Activated CD4-positive, alpha-beta T cell treated with anti-CD3 and anti-CD28 coated beads for 36 hours (primary cell): ENCODE measurements at regions not wholly inside any gene's neighbourhood (a gene's known extent, or its start where the extent isn't known, plus 50 kb on each side); places are given as distances from the start of the nearest gene placed in this dataset.

Experiments
- ATAC-seq: fragments of 200-7000 bp; cut with Tn5 transposase; one replicate; pipeline ENCODE4 v1.10.0; 2021; ENCODE audit warnings: mild to moderate bottlenecking, moderate library complexity
- CTCF ChIA-PET: fragments of 350-600 bp; sonication (Branson Sonifier 250); formaldehyde crosslinking; loops from one replicate; lab custom pipeline; 2021; ENCODE audit warnings: antibody characterized with exemption; lab: Charles Lee
- POLR2A ChIA-PET: fragments of 350-600 bp; sonication (Branson Sonifier 250); formaldehyde crosslinking; loops from one replicate; lab custom pipeline; 2021; ENCODE audit warnings: antibody characterized with exemption, inconsistent platforms; lab: Charles Lee
- DNase-seq: peaks from one replicate; pipeline ENCODE4 v3.0.0-alpha.2; 2020
- H3K27ac Mint-ChIP-seq: one replicate; pipeline ENCODE4 v1.8.0; 2021; ENCODE audit warnings: mixed read lengths
- H3K27me3 Mint-ChIP-seq: one replicate; pipeline ENCODE4 v1.8.0; 2021; ENCODE audit warnings: mixed read lengths
- H3K36me3 Mint-ChIP-seq: one replicate; pipeline ENCODE4 v1.8.0; 2021; ENCODE audit warnings: low read depth, mixed read lengths
- H3K4me1 Mint-ChIP-seq: one replicate; pipeline ENCODE4 v1.8.0; 2021; ENCODE audit warnings: mixed read lengths
- H3K4me3 Mint-ChIP-seq: one replicate; pipeline ENCODE4 v1.8.0; 2021; ENCODE audit warnings: mild to moderate bottlenecking, moderate library complexity, mixed read lengths
- H3K9me3 Mint-ChIP-seq: one replicate; pipeline ENCODE4 v1.8.0; 2021; ENCODE audit warnings: low read depth, mixed read lengths
- intact Hi-C, 2 experiments: fragments of 100-400 bp; cut with DNase I in 1 of 2; cut with micrococcal nuclease in 1 of 2; formaldehyde crosslinking; loops; one replicate each; pipeline versions ENCODE4 v1.14.2 to v1.15.1; 2022 to 2024; cut with DNase I, micrococcal nuclease

DNA sequence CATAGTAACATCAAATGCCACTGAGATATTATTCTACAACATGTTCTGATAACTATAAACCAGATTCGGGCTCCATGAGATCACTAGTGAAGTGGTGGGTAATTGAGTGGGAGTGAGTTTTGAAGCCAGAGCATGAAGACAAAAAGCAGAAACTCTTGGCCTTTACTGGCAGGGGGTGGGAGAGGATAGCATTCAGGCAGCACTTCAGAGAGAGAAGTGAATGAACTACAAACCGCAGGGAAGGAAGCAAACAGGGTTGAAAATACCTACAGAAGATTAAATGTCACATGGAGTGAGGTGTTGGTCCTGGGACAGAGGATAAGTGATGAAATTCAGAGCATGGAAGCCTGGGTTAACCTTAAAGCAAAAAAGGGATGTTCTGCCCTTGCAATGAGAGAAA lies 250.0 kb downstream of the EPM2A start:
- H3K27me3 Mint-ChIP-seq: peaks cover 2% of the 10 kb centered on the region
- no peaks in the 10 kb centered on the region for H3K4me1 Mint-ChIP-seq
- H3K4me3 Mint-ChIP-seq: no peak overlapping the region
- POLR2A ChIA-PET: no interaction called here
- intact Hi-C loops: no loop called here
- H3K36me3 Mint-ChIP-seq: no peaks in the 10 kb centered on the region
- peaks cover 14% of the 10 kb centered on the region for H3K9me3 Mint-ChIP-seq
- CTCF ChIA-PET: no interaction called here
- DNase-seq (no peak), ATAC-seq (no peak)
- H3K27ac Mint-ChIP-seq: no peak overlapping the region

DNA sequence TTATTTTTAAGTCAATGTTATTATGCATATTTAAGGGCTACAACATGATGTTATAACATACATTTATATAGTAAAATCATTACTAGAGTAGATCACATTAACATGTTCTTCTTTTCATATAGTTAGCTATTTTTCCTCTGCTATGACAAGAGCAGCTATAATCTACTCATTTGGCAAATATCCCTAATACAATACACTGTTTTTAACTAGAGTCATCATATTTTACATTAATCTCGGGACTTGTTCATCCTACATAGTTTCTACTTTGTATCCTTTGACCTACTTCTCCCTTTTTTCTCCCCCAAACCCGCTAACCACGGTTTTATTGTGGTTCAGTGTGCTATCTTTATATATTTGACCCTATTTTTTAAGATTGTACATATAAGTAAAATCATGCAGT lies 249.0 kb downstream of the EPM2A start:
- Mint-ChIP-seq H3K9me3 (peaks cover 15% of the 10 kb centered on the region), H3K27me3 (peaks cover 2% of the 10 kb centered on the region), H3K4me1 (no peaks in the 10 kb centered on the region), H3K36me3 (no peaks in the 10 kb centered on the region), H3K27ac (no peak overlapping the region), H3K4me3 (no peak overlapping the region)
- ATAC-seq: no peak
- ChIA-PET POLR2A (no interaction called here), CTCF (no interaction called here)
- no peak for DNase-seq
- intact Hi-C loops: no loop called here

DNA sequence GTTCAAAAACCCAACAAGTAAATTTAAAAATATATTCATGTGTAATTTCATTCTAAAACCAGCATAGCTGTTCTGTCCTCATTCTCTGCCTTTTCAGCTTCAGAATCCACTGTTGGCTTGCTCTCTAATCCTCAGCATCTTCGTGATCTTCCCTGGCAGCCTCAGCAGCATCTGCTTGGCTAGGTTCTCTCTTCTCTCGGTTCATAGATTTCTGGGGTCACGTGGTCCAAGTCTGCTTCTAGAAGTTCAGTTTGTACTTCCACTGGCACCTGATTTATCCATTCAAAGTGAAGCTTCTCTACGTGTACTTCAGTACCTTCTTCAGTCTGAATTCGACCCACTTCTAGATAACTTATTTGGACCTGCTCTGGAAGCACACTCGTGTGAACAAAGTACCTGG lies 245.7 kb downstream of the EPM2A start:
- CTCF ChIA-PET: no interaction called here
- ATAC-seq: no peak
- H3K27me3 Mint-ChIP-seq: peaks cover 2% of the 10 kb centered on the region
- POLR2A ChIA-PET: no interaction called here
- H3K9me3 Mint-ChIP-seq: peaks cover 15% of the 10 kb centered on the region
- no peaks in the 10 kb centered on the region for H3K4me1 Mint-ChIP-seq
- no peak overlapping the region for H3K4me3 Mint-ChIP-seq
- DNase-seq: no peak
- intact Hi-C loops: no loop called here
- no peaks in the 10 kb centered on the region for H3K36me3 Mint-ChIP-seq
- no peak overlapping the region for H3K27ac Mint-ChIP-seq

DNA sequence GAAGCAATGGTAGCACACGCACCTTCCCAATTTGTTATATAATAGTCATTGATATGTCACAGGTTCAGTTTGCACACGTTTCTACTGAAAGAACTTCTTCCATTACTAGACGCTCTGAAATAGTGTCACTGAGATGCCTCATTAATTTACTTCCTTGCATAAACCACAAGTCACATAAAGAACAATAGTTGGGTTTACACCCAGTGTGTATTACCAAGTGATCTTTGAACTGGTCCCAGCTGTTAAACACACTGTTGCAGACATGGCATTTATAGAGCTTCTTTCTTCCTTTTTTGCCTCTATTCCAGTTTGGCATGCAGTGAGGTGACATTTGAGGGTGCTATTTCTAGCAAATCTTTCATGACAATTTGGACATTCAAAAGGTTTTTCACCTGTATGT lies 245.3 kb downstream of the EPM2A start:
- POLR2A ChIA-PET: no interaction called here
- CTCF ChIA-PET: no interaction called here
- H3K4me3 Mint-ChIP-seq: no peak overlapping the region
- DNase-seq: no peak
- peaks cover 15% of the 10 kb centered on the region for H3K9me3 Mint-ChIP-seq
- H3K27ac Mint-ChIP-seq: no peak overlapping the region
- no peaks in the 10 kb centered on the region for H3K36me3 Mint-ChIP-seq
- intact Hi-C loops: no loop called here
- peaks cover under 1% of the 10 kb centered on the region for H3K27me3 Mint-ChIP-seq
- no peaks in the 10 kb centered on the region for H3K4me1 Mint-ChIP-seq
- ATAC-seq: no peak

DNA sequence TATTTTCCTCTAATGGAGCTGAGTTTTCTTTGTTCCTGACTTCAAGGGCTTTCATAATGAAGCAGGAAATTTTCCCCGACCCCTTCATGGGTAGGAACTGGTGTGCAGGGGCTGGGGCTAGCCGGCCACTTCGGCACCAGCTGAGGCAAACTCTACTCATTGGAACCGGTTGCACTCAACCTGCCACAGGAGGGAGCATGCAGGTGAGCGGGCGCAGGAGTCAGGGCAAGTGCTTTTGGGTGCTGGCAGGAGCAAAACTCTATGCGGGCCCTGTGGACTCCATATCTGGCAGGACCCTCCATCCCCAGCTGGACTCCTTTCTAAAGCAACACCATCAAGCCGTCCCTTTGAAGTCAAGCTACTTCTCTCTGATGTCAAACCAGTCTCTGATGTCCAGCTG lies 244.2 kb downstream of the EPM2A start:
- Mint-ChIP-seq H3K27ac (no peak overlapping the region), H3K27me3 (no peaks in the 10 kb centered on the region), H3K9me3 (peaks cover 15% of the 10 kb centered on the region), H3K4me1 (no peaks in the 10 kb centered on the region), H3K4me3 (no peak overlapping the region), H3K36me3 (no peaks in the 10 kb centered on the region)
- ATAC-seq (no peak), DNase-seq (no peak)
- intact Hi-C loops: no loop called here
- ChIA-PET POLR2A (no interaction called here), CTCF (no interaction called here)

DNA sequence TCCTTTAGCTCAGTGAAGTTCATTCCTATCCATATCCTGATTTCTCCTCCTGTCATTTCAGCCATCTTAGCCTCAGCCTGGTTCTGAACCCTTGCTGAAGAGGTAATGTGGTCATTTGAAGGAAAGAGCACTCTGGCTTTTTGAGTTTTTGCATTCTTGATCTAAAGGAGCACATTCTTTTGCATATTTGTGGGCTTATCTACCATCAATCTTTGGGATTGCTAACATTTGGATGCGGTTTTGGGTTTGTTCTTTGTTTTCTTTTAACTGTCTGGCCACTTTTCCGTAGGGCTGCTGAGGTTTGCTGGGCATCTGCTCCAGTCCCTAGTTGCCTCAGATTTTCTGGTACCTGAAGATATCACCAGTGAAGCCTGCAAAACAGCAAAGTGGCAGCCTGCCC lies 238.3 kb downstream of the EPM2A start:
- intact Hi-C loops: no loop called here
- Mint-ChIP-seq H3K4me1 (no peaks in the 10 kb centered on the region), H3K9me3 (peaks cover 6% of the 10 kb centered on the region), H3K4me3 (no peak overlapping the region), H3K27me3 (no peaks in the 10 kb centered on the region), H3K36me3 (no peaks in the 10 kb centered on the region), H3K27ac (no peak overlapping the region)
- ATAC-seq (no peak), DNase-seq (no peak)
- ChIA-PET POLR2A (no interaction called here), CTCF (no interaction called here)

DNA sequence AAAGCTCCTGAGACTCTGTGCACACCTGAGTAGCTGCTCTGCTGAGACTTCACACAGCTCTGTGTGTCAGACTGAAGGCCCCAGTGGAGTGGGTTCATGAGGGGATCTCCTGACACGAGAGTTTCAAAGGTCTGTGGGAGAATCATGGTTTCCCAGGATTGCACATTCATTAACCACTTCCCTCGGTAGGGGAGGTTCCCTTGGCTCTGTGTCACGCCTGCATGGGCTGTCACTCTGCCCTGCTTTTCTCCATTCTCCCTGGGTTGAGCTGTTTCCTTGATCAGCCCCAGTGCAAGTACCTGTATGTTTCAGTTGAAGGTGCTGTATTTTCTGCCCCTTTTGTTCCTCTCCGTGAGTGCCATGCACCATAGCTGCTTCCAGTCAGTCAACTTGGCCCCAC lies 236.9 kb downstream of the EPM2A start:
- Mint-ChIP-seq H3K27me3 (no peaks in the 10 kb centered on the region), H3K4me1 (no peaks in the 10 kb centered on the region), H3K4me3 (no peak overlapping the region), H3K36me3 (no peaks in the 10 kb centered on the region), H3K27ac (no peak overlapping the region), H3K9me3 (peaks cover 6% of the 10 kb centered on the region)
- CTCF ChIA-PET: no interaction called here
- POLR2A ChIA-PET: no interaction called here
- DNase-seq (no peak), ATAC-seq (no peak)
- intact Hi-C loops: no loop called here

DNA sequence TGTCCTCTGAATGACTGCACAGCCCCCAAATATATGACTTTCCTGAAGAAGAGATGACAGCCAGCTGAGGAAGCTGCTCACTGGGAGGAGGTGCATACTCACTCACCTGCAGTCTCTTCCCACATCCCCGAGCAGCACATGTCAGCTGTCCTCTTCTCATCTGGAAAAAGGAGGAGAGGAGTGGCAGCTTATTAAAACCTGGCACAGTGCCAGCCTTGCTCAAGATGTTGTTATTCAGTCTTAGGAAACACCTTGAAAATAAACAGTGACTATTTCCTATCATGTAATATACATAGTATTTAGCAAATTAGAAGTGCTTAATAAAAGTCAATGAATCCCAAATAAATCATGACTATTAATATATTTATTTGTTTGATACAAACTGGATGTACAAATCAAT lies 232.9 kb downstream of the EPM2A start:
- no peaks in the 10 kb centered on the region for H3K4me1 Mint-ChIP-seq
- ChIA-PET CTCF (interaction anchor here (0.8 kb wide), 1 partner anchor 29 kb away, joined by 3 read pairs; no protein-coding TSS in a partner anchor), POLR2A (no interaction called here)
- intact Hi-C loops: no loop called here
- no peak for DNase-seq
- H3K27ac Mint-ChIP-seq: no peak overlapping the region
- H3K9me3 Mint-ChIP-seq: peaks cover 3% of the 10 kb centered on the region
- no peaks in the 10 kb centered on the region for H3K36me3 Mint-ChIP-seq
- no peak for ATAC-seq
- no peak overlapping the region for H3K4me3 Mint-ChIP-seq
- no peaks in the 10 kb centered on the region for H3K27me3 Mint-ChIP-seq

DNA sequence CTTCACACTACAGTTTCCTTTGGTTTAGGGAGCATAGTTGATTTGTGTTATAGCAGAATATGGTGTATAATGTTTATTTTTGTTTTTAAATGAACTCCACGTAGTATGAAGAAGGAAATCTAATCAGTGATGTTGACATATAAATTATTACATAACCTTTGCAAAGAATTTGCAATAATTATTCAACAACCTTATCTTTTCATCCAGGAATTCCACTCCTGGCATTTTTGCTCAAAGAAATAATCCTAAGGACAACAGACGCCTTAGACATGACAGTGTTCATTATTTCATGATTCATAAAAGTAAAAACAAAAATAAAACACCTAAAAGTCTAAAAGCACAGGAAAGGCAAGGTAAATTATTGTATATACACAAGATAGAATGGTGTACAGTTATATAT lies 229.2 kb downstream of the EPM2A start:
- no peak overlapping the region for H3K27ac Mint-ChIP-seq

DNA sequence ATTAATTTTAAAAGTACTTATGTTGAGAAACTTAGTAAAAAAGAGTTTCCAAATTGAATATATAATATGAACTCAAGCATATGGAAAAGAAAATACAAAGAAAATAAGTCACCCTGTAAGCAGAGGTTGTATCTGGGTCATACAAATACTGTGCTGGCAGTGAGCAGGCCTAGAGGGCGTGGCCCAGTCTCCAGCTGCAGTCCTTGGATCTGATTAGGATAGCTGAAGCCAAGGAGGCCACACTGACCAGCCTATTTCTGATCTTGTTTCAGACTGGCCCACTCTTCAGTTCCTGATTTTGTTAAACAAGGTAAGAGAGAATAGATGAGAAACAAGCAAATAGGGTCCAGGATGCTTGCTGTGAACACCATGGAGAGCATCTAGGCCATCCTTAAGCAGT lies 228.8 kb downstream of the EPM2A start:
- intact Hi-C loops: no loop called here
- ChIA-PET CTCF (interaction anchor here (0.8 kb wide), 1 partner anchor 26 kb away, joined by 4 read pairs; no protein-coding TSS in a partner anchor), POLR2A (no interaction called here)
- H3K27ac Mint-ChIP-seq: no peak overlapping the region
- DNase-seq (no peak), ATAC-seq (no peak)
- H3K27me3 Mint-ChIP-seq: no peaks in the 10 kb centered on the region
- peaks cover 22% of the 10 kb centered on the region for H3K9me3 Mint-ChIP-seq
- no peak overlapping the region for H3K4me3 Mint-ChIP-seq
- H3K4me1 Mint-ChIP-seq: no peaks in the 10 kb centered on the region
- H3K36me3 Mint-ChIP-seq: no peaks in the 10 kb centered on the region

More for the DNA sequence above, 229.2 kb downstream of the EPM2A start:
- intact Hi-C loops: no loop called here
- H3K9me3 Mint-ChIP-seq: peaks cover 22% of the 10 kb centered on the region
- DNase-seq: no peak
- H3K4me1 Mint-ChIP-seq: no peaks in the 10 kb centered on the region
- H3K4me3 Mint-ChIP-seq: no peak overlapping the region
- ChIA-PET CTCF (interaction anchor here (0.8 kb wide), 1 partner anchor 25 kb away, joined by 4 read pairs; no protein-coding TSS in a partner anchor), POLR2A (no interaction called here)
- no peak for ATAC-seq
- H3K27me3 Mint-ChIP-seq: no peaks in the 10 kb centered on the region
- H3K36me3 Mint-ChIP-seq: no peaks in the 10 kb centered on the region

DNA sequence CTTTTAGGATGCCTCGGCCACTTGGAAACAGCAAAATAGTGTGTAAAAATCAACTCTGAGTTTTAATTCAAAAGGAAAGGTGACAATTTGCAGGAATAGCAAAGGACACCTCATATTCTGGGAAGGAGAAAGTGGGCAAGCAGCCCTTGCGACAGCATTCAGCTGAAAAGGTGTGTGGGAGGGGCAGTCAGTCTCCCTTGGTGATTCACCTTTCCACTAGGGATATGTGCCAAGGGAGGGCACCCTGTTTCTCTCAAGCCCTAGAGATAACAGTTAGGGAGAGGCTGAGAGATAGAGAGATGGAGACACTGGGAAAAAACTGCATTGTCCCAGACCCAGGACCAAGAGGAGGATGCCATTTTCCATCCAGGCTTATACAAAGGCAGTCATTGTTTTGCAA lies 228.1 kb downstream of the EPM2A start:
- H3K9me3 Mint-ChIP-seq: peaks cover 22% of the 10 kb centered on the region
- H3K27me3 Mint-ChIP-seq: no peaks in the 10 kb centered on the region
- POLR2A ChIA-PET: no interaction called here
- no peaks in the 10 kb centered on the region for H3K4me1 Mint-ChIP-seq
- intact Hi-C loops: no loop called here
- no peaks in the 10 kb centered on the region for H3K36me3 Mint-ChIP-seq
- CTCF ChIA-PET: no interaction called here
- ATAC-seq (no peak), DNase-seq (no peak)
- H3K4me3 Mint-ChIP-seq: no peak overlapping the region
- no peak overlapping the region for H3K27ac Mint-ChIP-seq

DNA sequence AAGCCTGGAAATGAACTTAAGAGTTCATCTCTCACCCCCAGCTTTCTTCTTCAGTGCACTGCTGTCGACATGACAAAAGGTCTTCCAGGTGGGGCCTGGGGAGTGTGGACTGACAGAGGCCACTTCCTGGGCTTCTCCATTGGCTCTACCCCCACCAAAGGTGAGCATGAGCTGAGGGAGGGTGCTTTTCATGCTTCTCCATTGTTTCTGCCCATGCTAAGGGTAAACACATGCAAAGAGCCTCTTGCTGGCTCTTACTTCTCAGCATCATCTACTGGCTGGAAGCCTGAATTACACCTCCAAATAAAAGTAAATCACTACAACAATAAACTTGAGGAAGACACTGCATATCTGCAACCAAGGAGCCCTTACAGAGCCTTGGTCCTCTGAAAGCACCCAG lies 227.2 kb downstream of the EPM2A start:
- no peaks in the 10 kb centered on the region for H3K4me1 Mint-ChIP-seq
- intact Hi-C loops: no loop called here
- CTCF ChIA-PET: no interaction called here
- H3K27ac Mint-ChIP-seq: no peak overlapping the region
- no peak overlapping the region for H3K4me3 Mint-ChIP-seq
- H3K27me3 Mint-ChIP-seq: no peaks in the 10 kb centered on the region
- no peaks in the 10 kb centered on the region for H3K36me3 Mint-ChIP-seq
- no peak for DNase-seq
- peaks cover 26% of the 10 kb centered on the region for H3K9me3 Mint-ChIP-seq
- no peak for ATAC-seq
- POLR2A ChIA-PET: no interaction called here

DNA sequence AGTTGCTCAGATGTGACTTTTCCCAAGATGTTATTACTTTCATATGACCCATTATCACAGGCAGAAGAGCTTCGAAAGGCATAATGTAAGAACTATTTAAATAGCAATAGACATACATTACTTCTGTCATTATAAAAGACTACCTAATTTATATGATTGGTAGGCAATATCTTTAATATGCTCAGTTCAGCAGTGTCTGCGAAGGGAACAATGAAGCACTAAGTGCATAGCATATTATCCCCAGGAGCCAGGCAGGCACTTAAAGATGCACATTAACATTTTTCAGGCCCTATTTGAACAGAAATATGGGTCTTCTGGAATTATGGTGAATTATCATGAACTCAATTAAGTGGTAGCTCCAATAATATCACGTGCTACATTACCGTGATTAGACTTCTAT lies 217.8 kb downstream of the EPM2A start:
- DNase-seq (no peak), ATAC-seq (no peak)
- Mint-ChIP-seq H3K36me3 (no peaks in the 10 kb centered on the region), H3K9me3 (peaks cover 3% of the 10 kb centered on the region), H3K27me3 (no peaks in the 10 kb centered on the region), H3K4me1 (no peaks in the 10 kb centered on the region), H3K4me3 (no peak overlapping the region), H3K27ac (no peak overlapping the region)
- POLR2A ChIA-PET: no interaction called here
- intact Hi-C loops: no loop called here
- CTCF ChIA-PET: interaction anchor here (0.7 kb wide), 1 partner anchor 253 kb away, joined by 3 read pairs; no protein-coding TSS in a partner anchor
